Testis (tissue), 2 donors: ENCODE measurements at regions not wholly inside any gene's neighbourhood (a gene's known extent, or its start where the extent isn't known, plus 50 kb on each side); places are given as distances from the start of the nearest gene placed in this dataset.

Source experiments
- POLR2A ChIP-seq: fragments of 450-650 bp; IDR thresholded peaks from one replicate; pipeline ENCODE4 v1.6.1; 2017; ENCODE audit warnings: antibody characterized with exemption, mild to moderate bottlenecking, moderate library complexity
- TF ChIP-seq, protein P1 (sequence below), 3 experiments: fragments of 450-650 bp in 2 of 3; fragments of 200-600 bp in 1 of 3; sonication (generic) in 1 of 3; IDR thresholded peaks; one replicate each; pipeline ENCODE4 v1.5.1; 2016 to 2019; ENCODE audit warnings: antibody characterized with exemption in 3 of 3, mild to moderate bottlenecking in 2 of 3, moderate library complexity in 1 of 3

DNA sequence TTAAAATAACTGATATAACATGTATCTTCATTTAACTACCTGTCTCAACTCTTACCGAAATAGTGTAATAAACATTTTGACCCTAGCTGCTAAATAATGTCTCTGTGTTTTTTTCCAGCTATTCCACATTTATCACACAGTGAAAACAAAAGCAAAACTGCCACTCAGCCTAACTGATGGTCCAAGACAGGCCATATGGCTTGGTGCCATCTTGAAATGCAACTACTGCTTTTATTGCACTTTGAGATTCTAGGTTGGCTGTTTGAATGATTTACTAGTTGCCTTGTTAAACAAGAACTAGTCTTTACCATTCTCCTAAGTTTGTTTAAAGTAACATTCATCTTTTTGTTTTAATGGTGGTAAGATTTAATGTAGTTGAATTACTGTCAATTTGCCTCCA lies 739.8 kb downstream of the TFAP2A start:
- TF ChIP-seq, protein P1, sequence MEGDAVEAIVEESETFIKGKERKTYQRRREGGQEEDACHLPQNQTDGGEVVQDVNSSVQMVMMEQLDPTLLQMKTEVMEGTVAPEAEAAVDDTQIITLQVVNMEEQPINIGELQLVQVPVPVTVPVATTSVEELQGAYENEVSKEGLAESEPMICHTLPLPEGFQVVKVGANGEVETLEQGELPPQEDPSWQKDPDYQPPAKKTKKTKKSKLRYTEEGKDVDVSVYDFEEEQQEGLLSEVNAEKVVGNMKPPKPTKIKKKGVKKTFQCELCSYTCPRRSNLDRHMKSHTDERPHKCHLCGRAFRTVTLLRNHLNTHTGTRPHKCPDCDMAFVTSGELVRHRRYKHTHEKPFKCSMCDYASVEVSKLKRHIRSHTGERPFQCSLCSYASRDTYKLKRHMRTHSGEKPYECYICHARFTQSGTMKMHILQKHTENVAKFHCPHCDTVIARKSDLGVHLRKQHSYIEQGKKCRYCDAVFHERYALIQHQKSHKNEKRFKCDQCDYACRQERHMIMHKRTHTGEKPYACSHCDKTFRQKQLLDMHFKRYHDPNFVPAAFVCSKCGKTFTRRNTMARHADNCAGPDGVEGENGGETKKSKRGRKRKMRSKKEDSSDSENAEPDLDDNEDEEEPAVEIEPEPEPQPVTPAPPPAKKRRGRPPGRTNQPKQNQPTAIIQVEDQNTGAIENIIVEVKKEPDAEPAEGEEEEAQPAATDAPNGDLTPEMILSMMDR (IDR thresholded peaks at IDR 0.05): no peak
- TF ChIP-seq POLR2A: no peak
